Amniotic epithelial cell (primary cell): ENCODE measurements at regions not wholly inside any gene's neighbourhood (a gene's known extent, or its start where the extent isn't known, plus 50 kb on each side); places are given as distances from the start of the nearest gene placed in this dataset.
"Not testable (repeated sequence)": the region's sequence is repeated elsewhere in the genome, so short reads cannot be mapped to it uniquely, and the experiment has no call there.

Source experiments
- DNase-seq: peaks from one replicate; pipeline ENCODE4 v3.0.0-alpha.2; 2010; ENCODE audit warnings: low read depth

DNA sequence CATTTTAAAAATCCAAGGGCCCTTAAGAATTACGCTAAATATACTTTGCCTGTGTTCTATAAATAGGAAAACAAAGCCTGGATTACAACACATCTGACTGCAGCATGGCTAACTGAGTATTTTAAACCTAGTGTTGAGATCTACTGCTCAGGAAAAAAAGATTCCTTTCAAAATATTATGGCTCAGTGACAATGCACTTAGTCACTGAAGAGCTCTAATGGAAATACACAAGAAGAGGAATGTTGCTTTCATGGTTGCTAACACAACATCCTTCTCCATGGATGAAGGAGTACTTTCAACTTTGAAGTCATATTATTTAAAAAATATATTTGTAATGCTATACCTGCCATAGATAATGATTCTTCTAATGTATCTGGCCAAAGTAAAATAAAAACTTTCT lies 248.3 kb upstream of the NEGR1 start:
- no peak for DNase-seq

DNA sequence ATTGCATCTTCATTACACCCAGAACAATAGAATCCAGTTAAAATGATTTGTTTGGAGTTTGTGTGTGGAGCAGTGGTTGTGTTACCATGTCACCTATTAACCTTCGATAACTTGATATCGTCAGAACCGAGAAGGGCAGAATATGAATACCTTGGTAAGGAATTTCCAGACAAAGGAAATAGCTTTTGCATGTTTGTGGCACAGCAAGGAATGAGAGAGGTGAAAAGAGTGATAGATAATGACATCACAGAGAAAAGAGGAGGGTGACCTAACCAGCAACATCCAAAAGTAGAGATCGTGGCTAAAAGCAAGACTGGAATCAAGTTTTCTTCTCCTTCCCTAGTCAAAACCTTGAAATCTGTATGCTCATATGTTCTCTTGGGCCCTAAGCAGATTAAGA lies 244.6 kb upstream of the NEGR1 start:
- DNase-seq = peak; percentile 8

DNA sequence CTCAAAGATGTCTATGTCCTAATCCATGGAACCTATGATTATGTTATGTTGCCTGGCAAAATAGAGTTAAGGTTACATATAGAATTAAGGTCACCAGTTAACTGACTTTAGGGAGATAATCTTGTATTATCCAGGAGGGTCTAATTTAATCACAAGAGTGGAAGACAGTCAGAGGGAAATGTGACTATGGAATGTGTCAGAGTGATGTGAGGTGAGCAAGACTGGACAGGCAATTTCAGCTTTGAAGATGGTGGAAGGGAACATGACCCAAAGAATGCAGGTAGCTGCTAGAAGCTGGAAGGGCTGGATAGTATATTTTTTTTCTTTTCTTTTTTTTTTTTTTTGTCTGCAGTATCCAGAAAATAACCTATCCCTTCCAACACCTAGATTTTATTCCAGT lies 241.7 kb upstream of the NEGR1 start:
- no peak for DNase-seq

DNA sequence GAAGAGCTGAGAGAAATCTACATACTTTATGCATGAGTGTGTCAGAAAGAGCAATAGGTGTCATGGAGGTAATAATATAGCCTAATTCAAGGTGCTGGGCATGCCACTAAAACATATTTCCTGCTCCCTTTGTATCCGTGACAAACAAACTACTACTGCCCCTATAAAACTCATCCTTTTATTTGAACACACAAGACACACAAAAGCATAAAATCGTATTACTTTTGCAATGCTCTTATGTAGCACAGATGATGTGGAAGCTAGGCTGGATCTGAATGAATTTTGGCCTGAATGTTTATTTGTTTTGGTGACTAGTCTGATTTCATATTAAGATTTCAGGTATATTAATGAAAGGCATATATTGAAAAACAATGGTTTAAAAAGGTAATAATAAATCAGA lies 239.3 kb upstream of the NEGR1 start:
- DNase-seq = no peak

DNA sequence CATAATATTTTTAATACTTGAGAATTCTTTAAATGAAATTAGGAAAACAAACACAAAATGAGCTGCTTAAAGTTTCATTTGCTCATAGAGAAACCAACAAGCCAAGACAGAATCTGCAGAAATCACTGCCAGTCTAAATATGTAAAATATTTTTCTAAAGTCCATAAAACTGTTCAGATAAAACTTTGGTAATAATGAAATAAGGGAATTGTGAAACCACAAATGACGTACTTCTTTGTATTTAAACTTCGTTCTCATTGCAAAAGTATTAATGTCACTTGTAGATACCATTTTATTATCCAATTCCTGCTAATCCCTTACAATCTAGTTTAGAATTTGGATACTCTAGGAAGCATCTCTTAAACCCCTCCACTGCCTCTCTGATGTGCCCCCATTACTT lies 234.5 kb upstream of the NEGR1 start:
- peak; percentile 1 for DNase-seq

DNA sequence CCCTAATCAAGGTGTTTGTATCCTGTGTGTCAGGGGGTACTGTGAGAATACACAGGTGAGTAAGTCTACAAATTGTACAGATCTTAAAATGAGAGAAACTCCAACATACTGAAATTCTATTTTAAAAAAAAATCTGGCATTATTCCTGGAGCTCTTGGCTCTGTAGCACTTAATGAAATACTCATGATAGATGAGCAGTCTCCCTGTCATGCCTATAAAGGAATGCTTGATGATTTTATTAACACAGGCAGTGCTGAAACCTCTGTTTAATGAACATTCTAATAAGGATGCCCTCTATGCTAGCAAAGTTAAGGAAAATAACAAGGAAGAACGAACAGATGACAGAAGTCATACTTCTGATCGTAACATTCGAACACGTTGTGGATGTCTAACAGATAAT lies 233.9 kb upstream of the NEGR1 start:
- no peak for DNase-seq

DNA sequence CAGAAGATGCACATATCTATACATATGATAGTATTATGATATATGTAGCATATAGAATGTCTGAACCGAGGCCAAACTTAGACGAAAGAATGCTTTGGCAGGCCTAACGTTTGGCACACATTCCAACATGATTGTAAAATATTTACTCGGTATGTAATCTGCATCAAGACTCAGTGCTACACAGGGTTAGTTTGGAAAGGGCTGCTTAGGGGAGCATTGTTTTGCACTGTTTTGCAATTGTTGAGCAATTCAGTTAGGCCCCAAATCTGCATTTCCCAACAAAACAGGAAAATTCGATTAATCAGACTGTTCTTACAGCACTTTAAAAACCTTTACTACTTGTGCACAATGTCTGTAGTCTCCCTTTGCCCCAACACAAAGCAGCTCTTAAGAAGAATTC lies 216.0 kb upstream of the NEGR1 start:
- peak; percentile 17 for DNase-seq

DNA sequence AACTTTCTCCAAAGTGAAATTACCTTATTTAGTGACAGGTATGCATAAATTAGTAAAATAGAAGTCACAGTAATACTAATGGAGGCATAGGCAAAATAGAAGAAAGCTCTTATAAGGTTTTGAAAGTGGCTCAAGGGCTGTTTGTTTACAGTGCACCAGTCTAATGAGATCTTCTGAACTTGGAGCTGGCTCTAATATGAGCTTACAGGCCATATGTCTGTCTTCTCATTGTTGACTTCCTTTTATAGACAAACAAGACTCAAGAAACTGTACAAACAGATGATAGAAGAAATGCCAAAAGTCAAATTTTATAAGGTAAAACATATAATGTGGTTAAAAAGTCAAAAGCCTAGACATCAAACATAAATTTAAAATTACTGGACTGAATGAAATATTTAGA lies 207.5 kb upstream of the NEGR1 start:
- DNase-seq = no peak

DNA sequence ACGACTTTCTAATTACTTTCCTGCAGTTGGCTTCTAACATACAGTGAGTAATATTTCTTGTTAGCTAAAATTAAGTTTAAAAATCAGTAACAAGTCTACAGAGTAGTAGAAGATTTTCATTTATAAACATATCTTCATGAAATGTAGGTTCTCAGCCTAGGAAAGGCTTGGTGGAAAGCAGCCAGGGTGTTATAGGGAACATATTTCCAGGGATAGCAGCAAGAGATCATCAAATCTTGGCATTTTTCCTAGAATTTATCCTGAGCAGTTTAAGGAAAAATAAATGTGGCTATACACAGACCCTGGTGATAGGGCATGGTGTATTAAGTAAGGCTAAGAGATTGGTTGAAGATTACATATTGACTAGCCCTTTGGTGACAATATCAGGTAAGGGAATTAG lies 203.5 kb upstream of the NEGR1 start:
- no peak for DNase-seq

DNA sequence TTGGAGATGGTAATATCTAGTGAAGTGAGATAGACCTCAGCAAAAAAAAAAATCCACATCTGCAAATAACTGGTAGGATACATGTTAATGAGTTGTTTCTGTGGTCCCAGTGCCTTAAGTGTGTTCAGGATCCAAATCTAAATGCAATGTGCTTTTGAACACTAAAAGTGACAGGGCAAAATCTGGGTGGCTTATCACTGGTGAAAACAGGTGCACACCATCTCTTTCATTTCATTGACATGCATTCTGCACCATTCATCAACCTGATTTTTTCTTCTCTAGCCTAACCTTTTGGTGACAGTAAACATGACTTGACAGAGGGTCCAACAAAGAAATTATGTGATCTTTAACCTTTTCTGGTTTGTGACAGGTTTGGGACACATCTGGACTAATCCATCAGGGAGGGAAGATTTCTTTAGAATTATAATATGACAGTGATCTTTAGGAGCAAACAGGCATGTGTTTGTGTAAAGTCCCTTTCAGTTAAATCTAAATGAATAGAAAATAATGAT lies 201.6 kb upstream of the NEGR1 start:
- no peak for DNase-seq

DNA sequence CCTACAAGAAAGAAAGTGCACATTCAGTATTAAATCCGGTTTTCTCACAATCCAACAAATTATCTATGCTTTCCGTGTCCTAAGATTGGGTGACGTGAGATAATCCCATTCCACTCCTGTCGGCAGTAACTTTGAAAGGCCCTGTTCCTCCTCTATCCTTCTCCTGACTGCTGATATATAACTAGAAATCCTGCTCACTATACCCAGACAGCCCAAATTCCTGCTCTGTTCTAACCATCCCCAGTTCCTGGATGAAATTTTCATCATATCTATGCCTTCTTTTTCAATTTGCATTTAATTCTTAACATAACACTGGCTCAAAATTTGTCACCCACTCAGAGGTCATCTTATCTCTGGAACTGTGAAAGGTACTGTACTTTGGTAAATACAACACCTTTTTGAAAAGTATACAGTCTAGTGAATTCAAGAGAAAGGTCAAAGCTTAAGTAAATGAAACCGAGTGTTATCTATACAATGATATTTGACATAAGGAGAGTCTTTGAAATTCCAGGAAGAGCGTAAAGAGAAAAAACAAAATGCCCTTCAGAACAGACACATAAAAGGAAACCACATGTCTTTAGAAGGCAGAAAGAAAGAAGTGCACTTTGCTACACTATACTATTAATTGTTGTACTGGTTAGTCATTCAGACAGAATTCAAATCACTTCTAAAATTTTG lies 200.5 kb upstream of the NEGR1 start:
- no peak for DNase-seq

DNA sequence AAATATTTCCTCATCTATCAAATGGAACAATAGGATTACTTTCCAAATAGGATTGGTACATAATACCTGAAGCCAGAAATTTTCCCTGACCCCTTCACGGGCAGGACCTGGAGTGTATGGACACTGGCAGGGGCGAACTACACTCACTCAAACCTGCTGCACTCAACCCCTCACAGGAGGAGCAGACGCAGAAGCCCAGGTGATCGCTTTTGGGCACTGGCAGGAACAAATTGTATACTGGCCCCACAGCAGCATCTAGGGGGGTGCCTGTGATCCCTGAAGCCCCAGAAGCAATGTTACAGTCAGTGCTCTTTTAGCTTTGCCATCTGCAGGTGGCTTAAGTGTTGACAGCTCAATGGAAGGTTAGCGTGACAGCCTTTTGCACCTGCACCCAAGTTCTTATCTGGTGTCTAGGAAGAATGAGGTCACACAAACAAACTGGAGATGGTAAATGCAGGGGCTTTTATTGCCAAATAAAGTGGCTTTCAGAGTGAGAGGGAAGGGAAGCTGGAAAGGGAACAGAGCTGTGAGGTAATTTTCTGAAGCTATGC lies 199.2 kb upstream of the NEGR1 start:
- no peak for DNase-seq

DNA sequence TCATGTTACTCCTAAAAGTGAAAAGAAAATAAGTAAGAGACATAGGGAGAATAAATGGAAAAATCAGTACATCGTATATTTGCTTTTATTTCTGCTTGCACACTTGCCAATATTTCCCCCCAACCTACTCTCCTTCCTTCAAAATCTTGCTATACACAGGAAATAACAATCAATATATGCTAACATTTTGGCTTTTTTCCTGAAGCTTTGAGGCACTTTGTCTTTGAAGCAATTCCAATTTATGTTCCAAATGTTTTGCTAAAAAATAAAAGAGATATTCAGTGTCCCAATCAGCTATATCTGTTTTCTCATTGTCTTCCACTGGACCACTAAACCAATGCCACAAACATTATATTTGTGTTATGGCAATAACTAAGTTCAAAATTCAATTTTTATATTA lies 184.0 kb upstream of the NEGR1 start:
- no peak for DNase-seq

DNA sequence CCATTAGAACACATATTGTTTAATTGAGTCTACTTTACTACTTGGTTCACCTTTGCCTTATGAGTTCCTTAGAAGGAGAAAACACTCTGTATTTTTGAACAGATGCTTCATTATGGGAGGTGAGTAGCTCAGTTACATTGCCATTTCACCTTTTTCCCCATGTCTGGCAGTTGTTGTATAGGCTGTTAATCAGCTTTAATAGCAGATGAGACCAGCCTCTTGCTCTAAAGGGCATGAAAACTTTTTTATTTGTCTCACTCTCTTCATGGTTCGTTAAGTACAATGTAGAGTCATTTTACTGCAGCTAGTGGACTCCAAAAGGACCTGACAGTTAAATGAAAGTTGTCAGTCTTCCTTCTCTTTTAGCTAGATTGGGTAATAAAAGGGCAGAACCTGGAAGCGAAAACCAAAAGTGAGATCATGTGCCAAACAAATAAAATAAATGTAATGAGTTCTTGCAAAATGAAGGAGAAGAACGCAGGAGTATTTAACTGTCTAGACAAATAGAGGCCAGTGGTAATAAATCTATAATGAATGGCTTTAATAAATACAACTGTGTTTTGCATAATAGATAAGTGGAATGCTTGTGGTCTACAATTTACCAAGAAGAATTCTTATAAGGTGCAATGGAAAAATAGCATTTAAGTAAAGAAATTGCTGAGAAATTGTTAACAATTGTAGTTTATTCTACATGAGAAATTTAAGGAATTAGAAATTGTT lies 180.0 kb upstream of the NEGR1 start:
- peak; percentile 26 for DNase-seq

DNA sequence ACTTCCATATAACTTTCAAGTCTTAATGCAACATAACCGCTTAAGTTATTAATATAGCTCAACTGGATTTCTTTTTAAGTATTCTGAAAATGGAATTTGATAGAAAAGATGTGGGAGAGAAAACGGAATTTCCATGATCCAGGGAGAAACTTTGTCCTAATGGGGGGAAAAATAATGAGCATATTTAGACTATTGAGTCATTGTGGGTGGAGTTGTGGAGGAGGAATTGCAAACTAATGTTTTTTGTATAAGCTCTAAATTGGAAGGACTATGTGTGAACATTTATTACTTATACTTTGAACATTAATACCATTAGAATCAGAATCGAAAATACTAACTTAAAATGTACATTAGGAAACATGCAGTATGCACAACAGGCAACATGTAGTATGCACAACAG lies 159.9 kb upstream of the NEGR1 start:
- DNase-seq = peak; percentile 5

DNA sequence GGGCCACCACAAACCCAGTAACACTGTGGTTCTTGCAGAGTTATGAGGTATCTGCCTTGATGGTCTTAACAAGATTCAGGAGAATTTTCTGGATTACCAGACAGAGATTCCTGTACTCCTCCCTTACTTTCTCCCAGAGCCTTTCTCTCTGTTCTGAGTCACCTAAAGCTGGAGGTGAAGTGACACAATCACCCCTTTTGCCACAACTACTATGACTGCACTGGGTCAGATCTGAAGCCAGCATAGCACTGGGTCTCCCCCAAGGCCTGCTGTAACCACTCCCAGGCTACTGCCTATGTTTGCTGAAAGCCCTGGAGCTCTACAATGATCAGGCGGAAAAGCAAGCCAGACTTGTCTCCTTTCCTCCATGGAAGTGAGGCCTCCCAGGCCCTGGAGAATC lies 156.7 kb upstream of the NEGR1 start:
- DNase-seq = peak; percentile 14

DNA sequence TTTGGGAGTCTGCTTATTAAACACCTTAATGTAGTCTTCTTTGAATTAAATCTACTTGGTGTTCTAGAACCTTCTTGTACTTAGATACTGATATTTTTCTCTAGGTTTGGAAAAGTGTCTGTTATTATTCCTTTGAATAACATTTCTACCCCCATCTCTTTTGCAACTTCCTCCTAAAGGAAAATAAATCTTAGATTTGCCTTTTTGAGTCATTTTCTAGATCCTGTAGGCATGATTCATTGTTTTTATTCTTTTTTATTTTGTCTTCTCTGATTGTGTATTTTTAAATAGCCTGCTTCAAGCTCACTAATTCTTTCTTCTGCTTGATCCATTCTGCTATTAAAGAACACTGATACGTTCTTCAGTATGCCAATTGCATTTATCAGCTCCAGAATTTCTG lies 155.9 kb upstream of the NEGR1 start:
- peak; percentile 5 for DNase-seq

DNA sequence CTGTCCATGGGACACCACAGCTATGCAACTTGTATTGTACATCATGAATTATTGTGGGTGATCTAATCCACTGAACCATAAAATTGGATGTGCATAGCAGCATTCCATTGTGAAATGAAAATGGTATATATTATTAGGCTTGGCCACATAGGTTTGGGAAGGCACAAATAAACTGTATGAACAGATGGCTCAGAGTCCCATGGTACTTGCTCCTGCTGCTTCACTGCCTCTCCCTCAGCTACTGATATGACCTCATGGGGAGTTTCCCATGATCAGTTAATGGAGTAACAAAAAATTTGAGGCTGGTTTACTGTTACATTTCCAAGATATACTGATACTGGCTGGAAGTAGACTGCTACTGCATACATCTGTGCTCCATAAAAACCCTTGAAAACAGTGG lies 152.7 kb upstream of the NEGR1 start:
- no peak for DNase-seq

DNA sequence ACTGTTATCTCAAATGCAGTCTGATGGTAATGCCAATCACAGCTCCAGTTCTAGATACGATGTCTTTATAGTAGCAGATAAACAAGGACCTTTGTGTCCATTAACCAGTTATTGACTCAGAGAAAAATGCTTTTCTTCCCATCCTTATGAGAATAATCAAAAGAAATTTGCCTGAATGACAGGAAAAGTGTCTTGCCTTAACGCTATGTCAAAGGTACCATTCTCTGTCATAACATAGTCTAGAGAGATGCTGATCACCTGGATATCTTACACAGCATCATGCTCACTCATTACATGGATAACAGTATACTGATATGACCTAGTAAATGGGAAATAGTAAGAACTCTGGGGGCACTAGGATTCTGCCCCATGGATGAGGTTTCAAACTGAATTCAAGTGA lies 151.7 kb upstream of the NEGR1 start:
- no peak for DNase-seq

DNA sequence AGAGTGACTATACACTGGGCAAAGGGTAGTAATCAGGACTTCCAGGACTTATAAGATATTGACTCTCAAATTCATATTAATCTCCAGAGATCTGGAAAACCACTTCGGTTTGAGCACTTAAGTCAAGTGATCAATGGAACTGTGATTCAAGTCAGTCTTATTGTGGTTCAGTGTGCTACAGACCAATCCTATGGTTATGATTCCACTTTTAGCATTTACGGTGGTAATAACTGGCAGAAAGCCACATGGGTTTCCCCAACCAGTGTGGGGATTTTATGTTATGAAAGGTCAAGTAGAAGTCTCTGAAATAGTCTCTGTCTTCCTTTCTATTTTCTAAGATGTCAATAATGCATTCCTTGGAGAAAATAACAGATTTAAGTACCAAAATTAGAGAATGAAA lies 151.3 kb upstream of the NEGR1 start:
- DNase-seq = no peak

DNA sequence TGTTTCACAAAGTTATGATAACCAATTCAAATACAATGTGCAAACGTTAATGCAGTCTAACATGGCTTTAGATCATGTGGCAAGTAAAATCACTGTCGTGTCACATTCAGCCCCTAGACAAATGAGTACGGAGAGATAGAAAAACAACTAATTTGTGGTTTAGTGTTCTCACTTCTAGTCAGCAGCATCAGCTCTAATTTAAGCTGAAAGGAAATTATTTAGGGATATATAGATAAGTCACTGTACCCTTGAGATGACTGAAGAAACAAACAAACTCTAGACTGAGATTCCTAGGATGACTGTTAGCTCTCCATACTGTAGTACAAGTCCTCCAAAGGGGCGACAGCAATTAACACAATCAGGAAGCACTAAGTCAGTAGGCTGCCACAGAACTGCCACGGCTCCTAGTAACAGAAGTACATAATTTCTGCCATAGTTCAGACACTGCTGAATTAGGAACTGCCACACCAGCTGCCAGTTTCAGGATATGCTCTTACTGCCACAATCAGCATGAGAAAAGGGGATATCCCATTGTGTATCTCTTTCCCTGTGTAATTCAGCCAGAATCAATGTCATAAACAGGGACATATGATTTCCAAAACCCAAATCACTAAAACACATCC lies 150.4 kb upstream of the NEGR1 start:
- DNase-seq = no peak

DNA sequence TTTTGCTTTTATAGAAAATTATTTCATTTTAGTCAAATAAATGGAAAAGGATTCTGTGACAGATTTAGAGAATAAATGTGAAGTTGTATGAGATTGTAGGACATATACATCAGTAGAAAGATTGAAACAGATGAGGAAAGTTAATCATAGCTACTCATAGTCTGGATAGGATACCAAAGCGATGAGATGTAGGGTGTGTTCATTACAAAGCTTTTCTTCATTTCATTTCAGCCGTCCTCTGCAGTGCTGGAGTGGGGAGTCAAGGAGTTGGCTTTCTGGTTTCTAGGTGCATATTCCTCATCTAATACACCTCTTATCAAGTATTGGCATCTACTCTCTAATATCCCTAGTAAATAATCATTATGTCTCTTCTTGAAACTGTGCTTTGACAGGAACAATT lies 149.5 kb upstream of the NEGR1 start:
- no peak for DNase-seq

DNA sequence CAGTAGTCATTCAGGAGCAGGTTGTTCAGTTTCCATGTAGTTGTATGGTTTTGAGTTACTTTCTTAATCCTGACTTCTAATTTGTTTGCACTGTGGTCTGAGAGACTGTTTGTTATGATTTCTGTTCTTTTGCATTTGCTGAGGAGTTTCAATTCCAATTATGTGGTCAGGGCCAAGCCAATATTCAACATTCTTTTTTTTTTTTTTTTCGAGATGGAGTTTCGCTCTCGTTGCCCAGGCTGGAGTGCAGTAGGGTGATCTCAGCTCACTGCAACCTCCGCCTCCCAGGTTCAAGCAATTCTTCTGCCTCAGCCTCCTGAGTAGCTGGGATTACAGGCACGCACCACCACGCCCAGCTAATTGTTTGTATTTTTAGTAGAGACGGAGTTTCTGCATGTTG lies 145.9 kb upstream of the NEGR1 start:
- DNase-seq = not testable (repeated sequence)
